SU-DHL-6 (cell line): ENCODE measurements at regions not wholly inside any gene's neighbourhood (a gene's known extent, or its start where the extent isn't known, plus 50 kb on each side); places are given as distances from the start of the nearest gene placed in this dataset.

ENCODE experiments used
- H2AFZ ChIP-seq: fragments of 200-600 bp; sonication (generic); 2 replicates; pipeline ENCODE4 v1.6.1; 2014; ENCODE audit warnings: low read depth, mild to moderate bottlenecking, moderate library complexity, mixed read lengths, antibody characterized with exemption, low read length; ENCODE audit not compliant: severe bottlenecking
- H3F3A ChIP-seq: fragments of 200-600 bp; shearing (Covaris generic); 2 replicates; pipeline ENCODE4 v1.6.0; 2016; ENCODE audit warnings: antibody characterized with exemption, mild to moderate bottlenecking; ENCODE audit not compliant: insufficient read depth
- H3K27ac ChIP-seq: fragments of 200-600 bp; sonication (generic); 2 replicates; pipeline ENCODE4 v1.5.1; 2016; ENCODE audit warnings: low read depth, mild to moderate bottlenecking, low read length, moderate library complexity, mixed read lengths
- H3K27me3 ChIP-seq: fragments of 200-600 bp; sonication (generic), shearing (Covaris generic); 2 replicates; pipeline ENCODE4 v1.6.0; 2014; ENCODE audit warnings: mild to moderate bottlenecking, low read length
- H3K36me3 ChIP-seq: fragments of 200-600 bp; sonication (generic); 2 replicates; pipeline ENCODE4 v1.6.1; 2014; ENCODE audit warnings: mild to moderate bottlenecking, low read length, mixed read lengths
- H3K4me2 ChIP-seq: fragments of 300-600, 200-600 bp; shearing (Covaris generic), sonication (generic); 2 replicates; pipeline ENCODE4 v1.6.0; 2014; ENCODE audit warnings: low read length, low read depth, mild to moderate bottlenecking; ENCODE audit not compliant: poor library complexity, severe bottlenecking
- H3K4me3 ChIP-seq: fragments of 200-600 bp; sonication (generic); 2 replicates; pipeline ENCODE4 v1.5.1; 2014; ENCODE audit warnings: antibody characterized with exemption, low read length, mild to moderate bottlenecking, mixed read lengths; ENCODE audit not compliant: insufficient read depth, poor library complexity, severe bottlenecking
- H3K79me2 ChIP-seq: fragments of 200-600 bp; sonication (generic); 2 replicates; pipeline ENCODE4 v1.6.1; 2014; ENCODE audit warnings: mild to moderate bottlenecking, low read length, moderate library complexity; ENCODE audit not compliant: insufficient read depth
- H3K9ac ChIP-seq: fragments of 200-600 bp; sonication (generic); 2 replicates; pipeline ENCODE4 v1.7.0; 2014; ENCODE audit warnings: mild to moderate bottlenecking, low read length
- H3K9me2 ChIP-seq: fragments of 200-600 bp; sonication (generic); replicated peaks from 2 replicates; pipeline ENCODE4 v1.6.1; 2014; ENCODE audit warnings: low read length; ENCODE audit not compliant: insufficient read depth
- H3K9me3 ChIP-seq: fragments of 200-600 bp; sonication (generic); 2 replicates; pipeline ENCODE4 v1.6.1; 2014; ENCODE audit warnings: low read length, mixed read lengths; ENCODE audit not compliant: insufficient read depth
- H4K20me1 ChIP-seq: fragments of 200-600 bp; sonication (generic); 2 replicates; pipeline ENCODE4 v1.6.1; 2014; ENCODE audit warnings: low read depth, mild to moderate bottlenecking, antibody characterized with exemption, low read length, moderate library complexity, mixed read lengths
- EZH2phosphoT487 ChIP-seq: fragments of 200-600 bp; sonication (generic), shearing (Covaris generic); conservative IDR thresholded peaks from 2 replicates; pipeline ENCODE4 v1.6.1; 2018; ENCODE audit warnings: mild to moderate bottlenecking, antibody characterized with exemption, low read length, moderate library complexity, mixed read lengths
- TF ChIP-seq, protein P1 (sequence below): fragments of 200-600 bp; sonication (generic); IDR thresholded peaks from one replicate; pipeline ENCODE4 v1.5.1; 2017; ENCODE audit warnings: antibody characterized with exemption, mild to moderate bottlenecking, low read length, moderate library complexity; ENCODE audit not compliant: insufficient read depth, poor library complexity, severe bottlenecking

DNA sequence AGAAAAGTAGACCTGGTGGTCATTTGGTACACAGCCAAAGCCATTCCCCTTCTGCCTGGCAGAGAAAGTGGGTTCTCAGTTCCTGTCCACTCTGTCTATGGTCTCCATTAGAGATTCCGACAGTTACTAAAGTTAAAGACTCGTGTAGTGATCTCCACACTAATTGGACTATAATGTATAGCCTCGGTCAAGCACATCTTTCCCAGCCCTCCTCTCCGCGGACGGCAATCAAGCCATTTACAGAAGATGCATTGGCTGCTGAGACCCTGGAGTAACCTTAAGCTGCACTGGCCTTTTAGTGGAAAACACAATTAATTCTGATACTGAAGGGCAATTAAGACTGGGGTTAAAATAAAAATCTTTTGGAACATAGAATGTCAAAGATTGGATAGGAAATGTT lies 865.3 kb downstream of the MCTP2 start:
- no peaks in the 10 kb centered on the region for H3K27me3 ChIP-seq
- H3F3A ChIP-seq: no peaks in the 10 kb centered on the region
- H4K20me1 ChIP-seq: no peaks in the 10 kb centered on the region
- no peak overlapping the region for H3K4me2 ChIP-seq
- no peak overlapping the region for H3K27ac ChIP-seq
- TF ChIP-seq EZH2phosphoT487: no peak
- TF ChIP-seq, protein P1, sequence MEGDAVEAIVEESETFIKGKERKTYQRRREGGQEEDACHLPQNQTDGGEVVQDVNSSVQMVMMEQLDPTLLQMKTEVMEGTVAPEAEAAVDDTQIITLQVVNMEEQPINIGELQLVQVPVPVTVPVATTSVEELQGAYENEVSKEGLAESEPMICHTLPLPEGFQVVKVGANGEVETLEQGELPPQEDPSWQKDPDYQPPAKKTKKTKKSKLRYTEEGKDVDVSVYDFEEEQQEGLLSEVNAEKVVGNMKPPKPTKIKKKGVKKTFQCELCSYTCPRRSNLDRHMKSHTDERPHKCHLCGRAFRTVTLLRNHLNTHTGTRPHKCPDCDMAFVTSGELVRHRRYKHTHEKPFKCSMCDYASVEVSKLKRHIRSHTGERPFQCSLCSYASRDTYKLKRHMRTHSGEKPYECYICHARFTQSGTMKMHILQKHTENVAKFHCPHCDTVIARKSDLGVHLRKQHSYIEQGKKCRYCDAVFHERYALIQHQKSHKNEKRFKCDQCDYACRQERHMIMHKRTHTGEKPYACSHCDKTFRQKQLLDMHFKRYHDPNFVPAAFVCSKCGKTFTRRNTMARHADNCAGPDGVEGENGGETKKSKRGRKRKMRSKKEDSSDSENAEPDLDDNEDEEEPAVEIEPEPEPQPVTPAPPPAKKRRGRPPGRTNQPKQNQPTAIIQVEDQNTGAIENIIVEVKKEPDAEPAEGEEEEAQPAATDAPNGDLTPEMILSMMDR: no peak
- H3K79me2 ChIP-seq: no peaks in the 10 kb centered on the region
- no peaks in the 10 kb centered on the region for H3K36me3 ChIP-seq
- H3K9me3 ChIP-seq: no peaks in the 10 kb centered on the region
- no peak overlapping the region for H3K9ac ChIP-seq
- H3K4me3 ChIP-seq: no peak overlapping the region
- H3K9me2 ChIP-seq: no peaks in the 10 kb centered on the region
- H2AFZ ChIP-seq: no peak overlapping the region

DNA sequence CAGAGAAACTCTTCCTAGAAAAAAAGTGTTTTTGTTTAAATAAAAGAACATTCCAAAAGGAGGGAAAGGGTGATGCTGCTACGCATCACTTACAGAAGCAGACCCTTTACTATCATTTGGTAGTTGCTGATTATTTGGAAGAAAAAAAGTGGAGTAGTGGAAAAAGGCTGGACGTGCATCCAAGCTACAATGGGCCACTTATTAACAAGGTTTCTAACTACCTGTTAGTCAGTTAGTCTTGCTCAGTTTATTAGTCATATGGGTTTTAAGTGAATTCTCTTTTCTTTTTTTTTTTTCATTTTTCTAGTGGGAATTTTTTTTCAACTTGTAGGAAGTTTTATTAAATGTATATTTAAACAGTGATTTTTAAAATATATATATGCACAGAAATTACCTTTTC lies 866.0 kb downstream of the MCTP2 start:
- Histone ChIP-seq H3K79me2 (no peaks in the 10 kb centered on the region), H4K20me1 (no peaks in the 10 kb centered on the region), H3F3A (no peaks in the 10 kb centered on the region), H3K27me3 (no peaks in the 10 kb centered on the region), H3K9me2 (no peaks in the 10 kb centered on the region), H3K9me3 (no peaks in the 10 kb centered on the region), H3K36me3 (no peaks in the 10 kb centered on the region), H2AFZ (no peak overlapping the region), H3K4me3 (no peak overlapping the region), H3K9ac (no peak overlapping the region), H3K27ac (no peak overlapping the region), H3K4me2 (no peak overlapping the region)
- TF ChIP-seq EZH2phosphoT487: no peak
- TF ChIP-seq, protein P1: no peak

DNA sequence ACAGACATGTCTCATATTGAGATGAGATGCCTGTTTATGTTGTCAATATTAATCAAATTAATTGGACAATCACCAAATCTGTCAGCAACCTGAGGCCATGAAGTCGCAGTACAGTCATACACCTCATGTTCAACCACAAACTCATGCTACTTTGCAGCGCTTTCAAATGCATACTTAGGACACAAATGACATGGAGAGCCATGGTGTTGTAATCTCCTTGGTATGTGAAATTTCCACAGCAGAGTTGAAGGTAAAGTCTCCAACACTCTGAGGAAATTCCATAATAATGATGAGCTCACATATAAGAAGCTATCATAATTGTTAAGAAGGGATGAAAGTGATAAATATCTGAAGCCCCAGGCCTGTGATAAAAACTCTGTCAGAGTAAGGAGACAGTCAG lies 873.9 kb downstream of the MCTP2 start:
- no peaks in the 10 kb centered on the region for H4K20me1 ChIP-seq
- no peaks in the 10 kb centered on the region; the same call in 1 of the 2 replicates for H3K9me2 ChIP-seq
- TF ChIP-seq EZH2phosphoT487: no peak
- TF ChIP-seq, protein P1: no peak
- H3K9me3 ChIP-seq: no peaks in the 10 kb centered on the region
- H3K4me3 ChIP-seq: no peak overlapping the region
- H3K9ac ChIP-seq: no peak overlapping the region
- no peaks in the 10 kb centered on the region for H3K36me3 ChIP-seq
- no peaks in the 10 kb centered on the region for H3K79me2 ChIP-seq
- H2AFZ ChIP-seq: no peak overlapping the region
- H3K4me2 ChIP-seq: no peak overlapping the region
- H3K27me3 ChIP-seq: no peaks in the 10 kb centered on the region
- no peak overlapping the region for H3K27ac ChIP-seq
- H3F3A ChIP-seq: no peaks in the 10 kb centered on the region
